ENCODE measurements at regions not wholly inside any gene's neighbourhood (a gene's known extent, or its start where the extent isn't known, plus 50 kb on each side); places are given as distances from the start of the nearest gene placed in this dataset.

GRCh38 chr9:105142406-105143135, 101.9 kb upstream of the SLC44A1 start:
- FAIRE-seq: no peak
- CTCF ChIA-PET: no interaction called here
- H3K9me1 ChIP-seq (replicated peaks; ENCODE audit: control insufficient read depth, extremely low read depth, insufficient read depth, low read length): no peaks in the 10 kb centered on the region

More at GRCh38 chr9:105142406-105143135, 101.9 kb upstream of the SLC44A1 start:
- H3K27me3 ChIP-seq (ENCODE audit: control insufficient read depth in 2 of 2, insufficient read depth in 2 of 2, low read length in 2 of 2): peaks cover 0 to 2% of the 10 kb centered on the region in 2 experiments
- H3K4me3 ChIP-seq (replicated peaks in 1 of 3; ENCODE audit: insufficient read depth in 1 of 3, low read depth in 1 of 3, low read length in 3 of 3): no peak overlapping the region
- H3K4me1 ChIP-seq (ENCODE audit: control insufficient read depth, extremely low read depth, insufficient read depth, low read length): no peaks in the 10 kb centered on the region
- BruUV-seq (replicated peaks): no TSS peak
- no peak overlapping the region for H2AFZ ChIP-seq (ENCODE audit: low read depth, low read length)
- H3K9me3 ChIP-seq (replicated peaks; ENCODE audit: control insufficient read depth, insufficient read depth, low read length): no peaks in the 10 kb centered on the region
- H3K4me2 ChIP-seq (ENCODE audit: insufficient read depth, low read length): no peak overlapping the region
- POLR2A ChIA-PET: no interaction called here
- no peak for DNase-seq (ENCODE audit: low read depth, low spot score)
- TF ChIP-seq EZH2 (IDR thresholded peaks at IDR 0.05; ENCODE audit: borderline replicate concordance, low read depth, low read length, severe bottlenecking) (no peak), GATA2 (IDR thresholded peaks at IDR 0.05; ENCODE audit: insufficient read depth, insufficient read length, low read depth, low read length) (no peak), POLR2A (IDR thresholded peaks at IDR 0.05; ENCODE audit: low read depth, low read length) (no peak), FOS (IDR thresholded peaks at IDR 0.05; ENCODE audit: borderline replicate concordance, insufficient read depth, low read length) (no peak), POLR2AphosphoS5 (IDR thresholded peaks at IDR 0.05; ENCODE audit: insufficient read depth, low read depth, low read length) (no peak), MYC (IDR thresholded peaks at IDR 0.05; ENCODE audit: low read depth, low read length) (no peak), JUN (IDR thresholded peaks at IDR 0.05; ENCODE audit: borderline replicate concordance, insufficient read depth, insufficient read length, low read depth) (no peak)
- TF ChIP-seq, protein P1, sequence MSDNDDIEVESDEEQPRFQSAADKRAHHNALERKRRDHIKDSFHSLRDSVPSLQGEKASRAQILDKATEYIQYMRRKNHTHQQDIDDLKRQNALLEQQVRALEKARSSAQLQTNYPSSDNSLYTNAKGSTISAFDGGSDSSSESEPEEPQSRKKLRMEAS (IDR thresholded peaks at IDR 0.05; ENCODE audit: insufficient read depth, insufficient read length): no peak
- TF ChIP-seq, protein P2, sequence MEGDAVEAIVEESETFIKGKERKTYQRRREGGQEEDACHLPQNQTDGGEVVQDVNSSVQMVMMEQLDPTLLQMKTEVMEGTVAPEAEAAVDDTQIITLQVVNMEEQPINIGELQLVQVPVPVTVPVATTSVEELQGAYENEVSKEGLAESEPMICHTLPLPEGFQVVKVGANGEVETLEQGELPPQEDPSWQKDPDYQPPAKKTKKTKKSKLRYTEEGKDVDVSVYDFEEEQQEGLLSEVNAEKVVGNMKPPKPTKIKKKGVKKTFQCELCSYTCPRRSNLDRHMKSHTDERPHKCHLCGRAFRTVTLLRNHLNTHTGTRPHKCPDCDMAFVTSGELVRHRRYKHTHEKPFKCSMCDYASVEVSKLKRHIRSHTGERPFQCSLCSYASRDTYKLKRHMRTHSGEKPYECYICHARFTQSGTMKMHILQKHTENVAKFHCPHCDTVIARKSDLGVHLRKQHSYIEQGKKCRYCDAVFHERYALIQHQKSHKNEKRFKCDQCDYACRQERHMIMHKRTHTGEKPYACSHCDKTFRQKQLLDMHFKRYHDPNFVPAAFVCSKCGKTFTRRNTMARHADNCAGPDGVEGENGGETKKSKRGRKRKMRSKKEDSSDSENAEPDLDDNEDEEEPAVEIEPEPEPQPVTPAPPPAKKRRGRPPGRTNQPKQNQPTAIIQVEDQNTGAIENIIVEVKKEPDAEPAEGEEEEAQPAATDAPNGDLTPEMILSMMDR (IDR thresholded peaks at IDR 0.05; ENCODE audit: extremely low read depth in 1 of 2, insufficient read depth in 1 of 2, low read depth in 1 of 2, low read length in 2 of 2): no peak
- no peak overlapping the region for H3K9ac ChIP-seq (replicated peaks; ENCODE audit: extremely low read depth, insufficient read depth, low read length)
- dilution Hi-C loops (cut with MboI; ENCODE audit: extremely low pct_ligation_motif_present, low sequenced_read_pairs): no loop called here
- no peaks in the 10 kb centered on the region for H3K79me2 ChIP-seq (ENCODE audit: control insufficient read depth, insufficient read depth, low read length)
- no peaks in the 10 kb centered on the region for H3K36me3 ChIP-seq (ENCODE audit: control insufficient read depth in 2 of 2, extremely low read depth in 1 of 2, insufficient read depth in 2 of 2, low read length in 2 of 2)
- intact Hi-C loops (cut with micrococcal nuclease): no loop called here
- no peaks in the 10 kb centered on the region for H4K20me1 ChIP-seq (replicated peaks; ENCODE audit: control insufficient read depth, extremely low read depth, insufficient read depth, low read length)
- H3K27ac ChIP-seq (ENCODE audit: insufficient read depth, low read depth, low read length): no peak overlapping the region

Measured in endothelial cell of umbilical vein (primary cell).